IMR-90 (cell line): ENCODE measurements at regions not wholly inside any gene's neighbourhood (a gene's known extent, or its start where the extent isn't known, plus 50 kb on each side); places are given as distances from the start of the nearest gene placed in this dataset.

Source experiments
- MXI1 ChIP-seq: IDR thresholded peaks from 2 replicates; pipeline ENCODE4 v1.6.1; 2012; ENCODE audit warnings: low read depth, mild to moderate bottlenecking, low read length, moderate library complexity, borderline replicate concordance
- POLR2A ChIP-seq: IDR thresholded peaks from 2 replicates; pipeline ENCODE4 v1.6.1; 2012; ENCODE audit warnings: mild to moderate bottlenecking, low read depth, low read length
- RAD21 ChIP-seq: IDR thresholded peaks from 2 replicates; pipeline ENCODE4 v1.6.1; 2012; ENCODE audit warnings: low read length, improper control_type of control experiment
- TF ChIP-seq, protein P1 (sequence below): conservative IDR thresholded peaks from 2 replicates; pipeline ENCODE4 v1.5.1; 2012; ENCODE audit warnings: mild to moderate bottlenecking, low read depth, low read length, improper control_type of control experiment

DNA sequence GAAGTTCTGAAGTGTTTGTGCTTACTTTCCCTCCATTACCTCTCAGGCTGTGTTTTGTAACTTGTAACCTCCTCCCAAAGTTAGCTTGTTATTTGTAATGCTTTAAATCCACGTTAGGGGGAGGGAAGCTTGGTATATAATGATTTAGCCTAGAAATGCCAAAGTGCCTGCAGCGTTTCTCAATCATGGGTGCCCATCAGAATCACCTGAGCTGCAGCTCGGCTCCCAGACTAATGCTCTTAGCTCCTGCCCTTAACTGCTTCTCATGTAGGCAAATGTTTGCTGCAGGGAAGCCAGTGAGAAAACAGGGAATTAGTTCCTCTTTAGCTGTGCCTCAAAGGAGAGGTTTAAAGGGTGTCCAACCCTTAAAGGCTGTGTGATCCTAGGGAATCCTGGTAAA is 219.2 kb upstream of the NAALADL2 start:
- TF ChIP-seq RAD21 = no peak
- no peak for TF ChIP-seq POLR2A
- TF ChIP-seq, protein P1, sequence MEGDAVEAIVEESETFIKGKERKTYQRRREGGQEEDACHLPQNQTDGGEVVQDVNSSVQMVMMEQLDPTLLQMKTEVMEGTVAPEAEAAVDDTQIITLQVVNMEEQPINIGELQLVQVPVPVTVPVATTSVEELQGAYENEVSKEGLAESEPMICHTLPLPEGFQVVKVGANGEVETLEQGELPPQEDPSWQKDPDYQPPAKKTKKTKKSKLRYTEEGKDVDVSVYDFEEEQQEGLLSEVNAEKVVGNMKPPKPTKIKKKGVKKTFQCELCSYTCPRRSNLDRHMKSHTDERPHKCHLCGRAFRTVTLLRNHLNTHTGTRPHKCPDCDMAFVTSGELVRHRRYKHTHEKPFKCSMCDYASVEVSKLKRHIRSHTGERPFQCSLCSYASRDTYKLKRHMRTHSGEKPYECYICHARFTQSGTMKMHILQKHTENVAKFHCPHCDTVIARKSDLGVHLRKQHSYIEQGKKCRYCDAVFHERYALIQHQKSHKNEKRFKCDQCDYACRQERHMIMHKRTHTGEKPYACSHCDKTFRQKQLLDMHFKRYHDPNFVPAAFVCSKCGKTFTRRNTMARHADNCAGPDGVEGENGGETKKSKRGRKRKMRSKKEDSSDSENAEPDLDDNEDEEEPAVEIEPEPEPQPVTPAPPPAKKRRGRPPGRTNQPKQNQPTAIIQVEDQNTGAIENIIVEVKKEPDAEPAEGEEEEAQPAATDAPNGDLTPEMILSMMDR = no peak
- no peak for TF ChIP-seq MXI1
